ENCODE measurements at regions not wholly inside any gene's neighbourhood (a gene's known extent, or its start where the extent isn't known, plus 50 kb on each side); places are given as distances from the start of the nearest gene placed in this dataset.

DNA sequence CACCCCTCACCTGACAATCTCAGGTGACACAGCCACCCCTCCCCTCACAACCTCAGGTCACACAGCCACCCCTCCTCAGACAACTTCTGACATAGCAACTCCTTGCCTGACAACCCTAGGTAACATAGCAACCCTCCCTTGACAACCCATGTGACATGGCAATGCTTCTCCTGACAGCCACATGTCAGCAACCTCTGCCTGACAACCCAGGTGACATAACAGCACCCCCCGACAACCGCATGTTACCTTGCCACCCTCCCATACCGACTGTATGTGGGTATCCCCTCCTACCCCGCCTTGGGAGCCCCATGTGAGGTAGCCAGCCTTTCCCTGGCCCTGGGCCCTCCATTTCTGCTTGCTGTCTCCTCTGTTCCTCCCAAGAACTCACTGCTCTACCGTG, 77.7 kb upstream of the B3GAT1 start (continued):
- TF ChIP-seq SRF (IDR thresholded peaks at IDR 0.05; ENCODE audit: low read depth): no peak
- TF ChIP-seq ZBTB33 (IDR thresholded peaks at IDR 0.05; ENCODE audit: extremely low read depth, insufficient replicate concordance, low read length): no peak
- TF ChIP-seq EGR1 (IDR thresholded peaks at IDR 0.05; ENCODE audit: low read depth): no peak
- no peak for TF ChIP-seq EZH2 (IDR thresholded peaks at IDR 0.05)
- no peak for TF ChIP-seq CBX3 (IDR thresholded peaks at IDR 0.05; ENCODE audit: low read depth)
- TF ChIP-seq ZNF274 (IDR thresholded peaks at IDR 0.05; ENCODE audit: low read depth, low read length): no peak

DNA sequence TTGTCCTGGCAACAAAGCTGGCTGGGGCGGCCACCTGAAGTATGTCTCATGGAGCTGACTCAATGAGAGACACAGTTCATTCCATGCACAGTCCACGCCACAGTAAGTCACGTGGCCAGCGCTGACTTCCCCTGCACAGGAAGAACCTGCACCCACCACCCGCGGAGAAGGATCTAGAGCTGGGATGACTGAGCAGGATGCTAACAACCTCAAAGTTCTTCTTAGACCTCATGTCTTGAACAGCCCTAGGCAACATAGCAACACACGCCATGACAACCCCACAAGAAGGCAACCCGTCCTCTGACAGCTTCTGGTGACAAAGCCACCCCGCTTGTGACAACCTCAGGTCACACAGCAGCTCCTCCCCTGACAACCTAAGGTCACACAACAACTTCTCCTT, 76.9 kb upstream of the B3GAT1 start:
- RAD21 ChIA-PET (ENCODE audit: low non-redundant PET in 1 of 2, low total read pairs in 2 of 2, uncharacterized antibody in 2 of 2, unreplicated experiment in 2 of 2): no interaction called here
- Histone ChIP-seq H3K9me3 (ENCODE audit: control insufficient read depth in 1 of 2, insufficient read depth in 1 of 2, low read depth in 1 of 2, low read length in 2 of 2) (no peaks in the 10 kb centered on the region), H2AFZ (ENCODE audit: low read depth, low read length, poor library complexity, severe bottlenecking) (no peak overlapping the region), H3K4me3 (replicated peaks in 1 of 2; ENCODE audit: low read depth in 1 of 2, low read length in 2 of 2) (no peak overlapping the region), H4K20me1 (ENCODE audit: insufficient read depth) (no peaks in the 10 kb centered on the region), H3K27me3 (ENCODE audit: insufficient read depth, low read length) (peaks cover 16% of the 10 kb centered on the region), H3K9ac (ENCODE audit: low read length) (no peak overlapping the region), H3K36me3 (ENCODE audit: control insufficient read depth in 1 of 2, insufficient read depth in 2 of 2, low read length in 2 of 2) (no peaks in the 10 kb centered on the region), H3K4me1 (ENCODE audit: control insufficient read depth in 1 of 2, insufficient read depth in 2 of 2, low read length in 2 of 2) (no peaks in the 10 kb centered on the region), H3K4me2 (ENCODE audit: low read length) (no peak overlapping the region), H3K79me2 (ENCODE audit: insufficient read depth, low read length) (no peaks in the 10 kb centered on the region), H3K9me2 (ENCODE audit: insufficient read depth) (no peaks in the 10 kb centered on the region), H3K27ac (ENCODE audit: low read depth, low read length) (no peak overlapping the region)
- CTCF ChIA-PET: no interaction called here
- BruUV-seq (replicated peaks): no TSS peak
- TF ChIP-seq, protein P1, sequence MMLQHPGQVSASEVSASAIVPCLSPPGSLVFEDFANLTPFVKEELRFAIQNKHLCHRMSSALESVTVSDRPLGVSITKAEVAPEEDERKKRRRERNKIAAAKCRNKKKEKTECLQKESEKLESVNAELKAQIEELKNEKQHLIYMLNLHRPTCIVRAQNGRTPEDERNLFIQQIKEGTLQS (IDR thresholded peaks at IDR 0.05): no peak
- TF ChIP-seq, protein P2, sequence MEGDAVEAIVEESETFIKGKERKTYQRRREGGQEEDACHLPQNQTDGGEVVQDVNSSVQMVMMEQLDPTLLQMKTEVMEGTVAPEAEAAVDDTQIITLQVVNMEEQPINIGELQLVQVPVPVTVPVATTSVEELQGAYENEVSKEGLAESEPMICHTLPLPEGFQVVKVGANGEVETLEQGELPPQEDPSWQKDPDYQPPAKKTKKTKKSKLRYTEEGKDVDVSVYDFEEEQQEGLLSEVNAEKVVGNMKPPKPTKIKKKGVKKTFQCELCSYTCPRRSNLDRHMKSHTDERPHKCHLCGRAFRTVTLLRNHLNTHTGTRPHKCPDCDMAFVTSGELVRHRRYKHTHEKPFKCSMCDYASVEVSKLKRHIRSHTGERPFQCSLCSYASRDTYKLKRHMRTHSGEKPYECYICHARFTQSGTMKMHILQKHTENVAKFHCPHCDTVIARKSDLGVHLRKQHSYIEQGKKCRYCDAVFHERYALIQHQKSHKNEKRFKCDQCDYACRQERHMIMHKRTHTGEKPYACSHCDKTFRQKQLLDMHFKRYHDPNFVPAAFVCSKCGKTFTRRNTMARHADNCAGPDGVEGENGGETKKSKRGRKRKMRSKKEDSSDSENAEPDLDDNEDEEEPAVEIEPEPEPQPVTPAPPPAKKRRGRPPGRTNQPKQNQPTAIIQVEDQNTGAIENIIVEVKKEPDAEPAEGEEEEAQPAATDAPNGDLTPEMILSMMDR (IDR thresholded peaks at IDR 0.05 in 2 of 3, conservative IDR thresholded peaks at IDR 0.05 in 1 of 3; ENCODE audit: borderline replicate concordance in 1 of 3, insufficient read depth in 1 of 3, low read depth in 2 of 3, low read length in 2 of 3): no peak
- no peak for TF ChIP-seq SP1 (IDR thresholded peaks at IDR 0.05; ENCODE audit: low read depth)
- no peak for TF ChIP-seq EZH2phosphoT487 (IDR thresholded peaks at IDR 0.05; ENCODE audit: borderline replicate concordance)
- no peak for TF ChIP-seq POLR2A (IDR thresholded peaks at IDR 0.05; ENCODE audit: borderline replicate concordance, extremely low read depth, insufficient read depth, insufficient read length)
- TF ChIP-seq POLR2AphosphoS5 (IDR thresholded peaks at IDR 0.05; ENCODE audit: low read depth, low read length): no peak
- TF ChIP-seq, protein P3, sequence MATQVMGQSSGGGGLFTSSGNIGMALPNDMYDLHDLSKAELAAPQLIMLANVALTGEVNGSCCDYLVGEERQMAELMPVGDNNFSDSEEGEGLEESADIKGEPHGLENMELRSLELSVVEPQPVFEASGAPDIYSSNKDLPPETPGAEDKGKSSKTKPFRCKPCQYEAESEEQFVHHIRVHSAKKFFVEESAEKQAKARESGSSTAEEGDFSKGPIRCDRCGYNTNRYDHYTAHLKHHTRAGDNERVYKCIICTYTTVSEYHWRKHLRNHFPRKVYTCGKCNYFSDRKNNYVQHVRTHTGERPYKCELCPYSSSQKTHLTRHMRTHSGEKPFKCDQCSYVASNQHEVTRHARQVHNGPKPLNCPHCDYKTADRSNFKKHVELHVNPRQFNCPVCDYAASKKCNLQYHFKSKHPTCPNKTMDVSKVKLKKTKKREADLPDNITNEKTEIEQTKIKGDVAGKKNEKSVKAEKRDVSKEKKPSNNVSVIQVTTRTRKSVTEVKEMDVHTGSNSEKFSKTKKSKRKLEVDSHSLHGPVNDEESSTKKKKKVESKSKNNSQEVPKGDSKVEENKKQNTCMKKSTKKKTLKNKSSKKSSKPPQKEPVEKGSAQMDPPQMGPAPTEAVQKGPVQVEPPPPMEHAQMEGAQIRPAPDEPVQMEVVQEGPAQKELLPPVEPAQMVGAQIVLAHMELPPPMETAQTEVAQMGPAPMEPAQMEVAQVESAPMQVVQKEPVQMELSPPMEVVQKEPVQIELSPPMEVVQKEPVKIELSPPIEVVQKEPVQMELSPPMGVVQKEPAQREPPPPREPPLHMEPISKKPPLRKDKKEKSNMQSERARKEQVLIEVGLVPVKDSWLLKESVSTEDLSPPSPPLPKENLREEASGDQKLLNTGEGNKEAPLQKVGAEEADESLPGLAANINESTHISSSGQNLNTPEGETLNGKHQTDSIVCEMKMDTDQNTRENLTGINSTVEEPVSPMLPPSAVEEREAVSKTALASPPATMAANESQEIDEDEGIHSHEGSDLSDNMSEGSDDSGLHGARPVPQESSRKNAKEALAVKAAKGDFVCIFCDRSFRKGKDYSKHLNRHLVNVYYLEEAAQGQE (IDR thresholded peaks at IDR 0.05; ENCODE audit: low read depth): no peak
- no peak for TF ChIP-seq CBX3 (IDR thresholded peaks at IDR 0.05; ENCODE audit: low read depth)
- intact Hi-C loops (cut with micrococcal nuclease): no loop called here
- no peak for DNase-seq (ENCODE audit: low read depth, low spot score)
- no peak for ATAC-seq
- POLR2A ChIA-PET: no interaction called here

All from HCT116 (cell line).